ENCODE measurements at regions not wholly inside any gene's neighbourhood (a gene's known extent, or its start where the extent isn't known, plus 50 kb on each side); places are given as distances from the start of the nearest gene placed in this dataset.

GRCh38 chr1:234875953-234876855 lies 252.4 kb downstream of the TOMM20 start (continued):
- TF ChIP-seq ELK4 (CRISPR knock-in tag; IDR thresholded peaks at IDR 0.05; ENCODE audit: borderline replicate concordance) (no peak), KAT8 (CRISPR knock-in tag; IDR thresholded peaks at IDR 0.05) (peak; percentile 63; the same call in 1 of the 2 replicates), DZIP1 (CRISPR knock-in tag; IDR thresholded peaks at IDR 0.05) (no peak), CREB3 (CRISPR knock-in tag; IDR thresholded peaks at IDR 0.05) (0 out of 2 replicates have a peak, but pooled peaks have one; percentile 10), PRPF4 (IDR thresholded peaks at IDR 0.05; ENCODE audit: low read depth, low read length, poor library complexity, severe bottlenecking) (no peak), SSRP1 (CRISPR knock-in tag; IDR thresholded peaks at IDR 0.05) (no peak; the same call in 1 of the 2 replicates), ZNF670 (CRISPR knock-in tag; IDR thresholded peaks at IDR 0.05; ENCODE audit: borderline replicate concordance) (0 out of 2 replicates have a peak, but pooled peaks have one; percentile 29), ZC3H13 (CRISPR knock-in tag; IDR thresholded peaks at IDR 0.05) (peak; percentile 74), ZNF883 (CRISPR knock-in tag; IDR thresholded peaks at IDR 0.05; ENCODE audit: not compliant biosample characterization) (no peak), ZNF772 (CRISPR knock-in tag; IDR thresholded peaks at IDR 0.05) (peak; percentile 16; the same call in 1 of the 2 replicates), ZNF580 (CRISPR knock-in tag; IDR thresholded peaks at IDR 0.05; ENCODE audit: borderline replicate concordance, low read depth) (no peak; the same call in 1 of the 2 replicates), PCBP2 (optimal IDR thresholded peaks at IDR 0.05; ENCODE audit: low read depth, low read length, poor library complexity, severe bottlenecking) (no peak), KLF11 (CRISPR knock-in tag; IDR thresholded peaks at IDR 0.05) (no peak), PAWR (CRISPR knock-in tag; IDR thresholded peaks at IDR 0.05; ENCODE audit: borderline replicate concordance) (no peak), ATF5 (CRISPR knock-in tag; IDR thresholded peaks at IDR 0.05; ENCODE audit: low read depth) (no peak), JUND (CRISPR knock-in tag; IDR thresholded peaks at IDR 0.05) (peak; percentile 78), ZNF589 (CRISPR knock-in tag; conservative IDR thresholded peaks at IDR 0.05) (peak; percentile 66; the same call in 1 of the 2 replicates), MXI1 (IDR thresholded peaks at IDR 0.05; ENCODE audit: borderline replicate concordance, low read depth, low read length) (no peak), ZNF12 (CRISPR knock-in tag; IDR thresholded peaks at IDR 0.05) (no peak; the same call in 1 of the 2 replicates), ZNF18 (CRISPR knock-in tag; IDR thresholded peaks at IDR 0.05; ENCODE audit: insufficient replicate concordance) (no peak), ZNF782 (CRISPR knock-in tag; IDR thresholded peaks at IDR 0.05; ENCODE audit: borderline replicate concordance) (no peak)
